DMS114 treated with DMSO at 0.1 percent for 48 hours (cell line): ENCODE measurements at regions not wholly inside any gene's neighbourhood (a gene's known extent, or its start where the extent isn't known, plus 50 kb on each side); places are given as distances from the start of the nearest gene placed in this dataset.

Experiments used
- DNase-seq: peaks from one replicate; lab custom pipeline; 2025; ENCODE audit not compliant: unreplicated experiment; lab: John Stamatoyannopoulos, UW

DNA sequence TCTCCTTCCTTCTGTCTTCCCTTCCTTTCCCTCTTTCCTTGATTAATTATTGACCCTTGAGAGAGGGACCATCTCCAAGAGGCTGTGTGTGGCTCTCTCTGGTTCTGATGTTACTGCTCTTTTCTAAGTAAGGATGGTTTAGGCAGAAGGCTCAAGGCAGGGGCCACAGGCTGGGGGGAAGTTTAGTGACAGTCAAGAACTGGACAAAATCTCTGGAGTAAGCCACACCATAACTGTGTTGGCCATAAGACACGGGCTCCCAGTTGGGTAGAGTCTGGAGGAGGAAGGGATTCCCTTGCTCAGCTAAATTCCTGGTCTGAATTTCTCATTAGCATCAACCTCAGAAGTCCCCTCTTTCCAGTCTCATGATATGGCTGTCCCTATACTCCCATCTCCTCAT is 74.7 kb downstream of the BUD13 start:
- no peak for DNase-seq

DNA sequence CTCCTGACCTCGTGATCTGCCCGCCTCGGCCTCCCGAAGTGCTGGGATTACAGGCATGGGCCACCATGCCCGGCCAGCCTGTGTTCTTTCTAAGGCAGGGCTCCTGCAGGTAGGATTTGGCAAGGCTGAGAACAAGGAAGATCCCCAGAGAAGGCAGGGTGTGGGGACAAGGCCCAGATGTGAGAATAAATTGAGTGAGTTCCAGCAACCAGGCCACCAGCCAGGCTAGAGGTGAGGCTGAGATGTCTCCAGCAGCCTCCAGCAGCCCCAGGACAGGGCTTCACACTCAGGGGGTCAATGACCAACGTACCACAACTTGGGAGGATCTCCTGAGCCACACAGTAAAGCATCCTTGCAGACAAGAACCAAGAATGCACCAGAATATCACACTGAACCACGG is 75.1 kb downstream of the BUD13 start:
- no peak for DNase-seq

DNA sequence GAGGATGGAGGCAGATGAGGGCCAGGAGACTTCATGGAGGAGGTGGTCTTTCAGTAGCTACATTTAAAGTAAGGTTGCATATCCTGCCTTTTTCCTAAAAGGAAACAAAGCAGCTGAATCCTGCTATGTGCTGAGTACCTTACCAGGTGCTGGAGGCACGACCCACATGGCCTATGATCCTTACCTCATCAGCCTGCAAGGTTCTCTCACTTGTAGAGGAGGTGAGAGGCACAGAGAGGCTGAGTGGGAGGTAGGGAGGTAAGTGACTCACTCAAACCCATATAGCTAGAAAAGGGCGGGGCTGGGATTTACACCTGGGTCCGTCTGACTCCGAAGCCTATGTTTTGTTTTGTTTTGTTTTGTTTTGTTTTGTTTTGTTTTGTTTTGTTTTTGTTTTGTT is 75.8 kb downstream of the BUD13 start:
- DNase-seq, result no peak

GRCh38 chr11:116696381-116696941 is 76.3 kb downstream of the BUD13 start:
- DNase-seq, result no peak

DNA sequence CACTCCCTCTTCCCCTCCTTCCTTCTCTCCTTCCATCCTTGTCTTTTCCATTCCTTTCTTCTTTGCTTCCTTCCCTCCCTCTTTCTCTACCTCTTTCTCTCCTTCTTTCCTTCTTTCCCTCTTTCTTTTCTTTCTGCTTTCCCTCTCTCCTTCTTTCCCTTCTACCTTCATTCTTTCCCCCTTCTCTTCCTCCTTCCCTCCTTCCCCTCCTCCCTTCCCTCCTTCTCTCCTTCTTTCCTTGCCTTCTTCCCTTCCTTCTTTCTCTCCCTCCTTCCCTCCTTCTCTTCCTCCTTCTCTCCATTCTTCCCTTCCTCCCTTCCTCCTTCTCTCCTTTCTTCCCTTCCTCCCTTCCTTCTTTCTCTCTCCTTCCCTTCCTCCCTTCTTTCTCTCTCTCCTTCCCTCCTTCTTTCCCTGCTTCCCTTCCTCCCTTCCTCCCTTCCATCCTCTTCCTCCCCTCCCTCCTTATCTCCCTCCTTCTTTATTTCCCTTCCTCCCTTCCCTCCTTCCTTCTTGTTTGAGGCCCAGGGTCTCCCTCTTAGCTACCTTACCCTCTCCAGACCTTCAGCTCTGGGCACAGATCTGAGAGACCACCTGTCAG is 77.0 kb downstream of the BUD13 start:
- DNase-seq, result no peak

- DNase-seq, result no peak
Measured at GRCh38 chr11:116694815-116695590, 77.8 kb downstream of the BUD13 start.

- no peak for DNase-seq
Measured at GRCh38 chr11:116694349-116694725, 78.5 kb downstream of the BUD13 start.

DNA sequence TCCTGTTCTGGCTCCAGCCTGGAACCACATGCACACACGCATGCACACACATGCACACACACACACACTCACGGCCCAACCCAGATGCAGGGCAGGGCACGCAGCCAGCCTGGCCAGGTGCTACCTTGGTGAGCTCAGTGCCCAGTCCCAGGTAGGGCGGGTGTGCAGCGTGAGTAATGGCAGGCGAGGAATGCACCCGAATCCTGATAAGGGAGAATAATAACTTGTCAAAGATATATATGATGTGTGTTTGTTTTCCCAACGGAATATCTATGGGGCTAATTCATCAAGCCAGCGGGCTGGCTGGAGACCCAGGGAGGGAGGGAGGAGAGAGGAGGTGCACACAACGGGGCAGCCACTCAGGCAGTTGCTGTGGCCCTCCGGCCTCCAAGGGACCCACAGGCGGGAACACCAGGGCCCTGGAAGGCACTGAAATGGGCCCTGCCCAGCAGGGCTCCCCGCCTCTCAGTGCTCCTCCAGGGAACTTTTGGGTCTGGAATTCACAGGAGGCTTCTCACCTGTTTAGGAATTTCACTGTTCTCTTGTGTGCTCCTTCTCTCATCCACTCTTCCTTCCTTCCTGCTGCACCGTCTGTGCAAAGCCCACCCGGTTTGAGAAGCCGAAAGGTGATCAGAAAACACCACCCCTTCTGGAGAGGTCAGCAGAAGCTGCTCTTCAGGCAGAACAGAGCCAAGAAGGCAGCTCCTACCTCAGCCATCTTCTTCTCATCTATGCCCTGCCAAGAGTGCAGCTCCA is 79.0 kb downstream of the BUD13 start:
- no peak for DNase-seq

DNA sequence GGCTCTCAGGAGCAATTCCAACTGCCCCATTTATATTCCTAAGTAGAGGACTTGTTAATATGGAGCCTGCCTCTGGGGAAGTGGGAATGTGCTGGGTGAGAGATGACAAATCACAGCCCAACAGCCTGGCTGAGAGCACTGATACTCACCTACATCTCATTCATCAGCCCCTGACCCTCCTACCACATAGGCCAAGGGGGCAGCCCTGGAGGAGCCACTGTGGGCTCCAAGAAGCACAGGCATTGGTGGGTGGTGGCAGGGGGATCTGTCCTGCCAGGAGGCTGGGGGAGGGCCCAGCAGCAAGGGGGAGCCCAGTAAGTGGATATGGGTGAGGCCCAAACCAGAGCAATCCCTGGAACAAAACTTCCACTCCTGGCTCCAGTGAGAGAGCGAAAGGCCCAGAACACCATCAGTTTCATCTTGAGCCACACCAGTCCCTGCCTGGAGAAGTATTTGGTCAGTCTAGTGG is 79.7 kb downstream of the BUD13 start:
- no peak for DNase-seq

DNA sequence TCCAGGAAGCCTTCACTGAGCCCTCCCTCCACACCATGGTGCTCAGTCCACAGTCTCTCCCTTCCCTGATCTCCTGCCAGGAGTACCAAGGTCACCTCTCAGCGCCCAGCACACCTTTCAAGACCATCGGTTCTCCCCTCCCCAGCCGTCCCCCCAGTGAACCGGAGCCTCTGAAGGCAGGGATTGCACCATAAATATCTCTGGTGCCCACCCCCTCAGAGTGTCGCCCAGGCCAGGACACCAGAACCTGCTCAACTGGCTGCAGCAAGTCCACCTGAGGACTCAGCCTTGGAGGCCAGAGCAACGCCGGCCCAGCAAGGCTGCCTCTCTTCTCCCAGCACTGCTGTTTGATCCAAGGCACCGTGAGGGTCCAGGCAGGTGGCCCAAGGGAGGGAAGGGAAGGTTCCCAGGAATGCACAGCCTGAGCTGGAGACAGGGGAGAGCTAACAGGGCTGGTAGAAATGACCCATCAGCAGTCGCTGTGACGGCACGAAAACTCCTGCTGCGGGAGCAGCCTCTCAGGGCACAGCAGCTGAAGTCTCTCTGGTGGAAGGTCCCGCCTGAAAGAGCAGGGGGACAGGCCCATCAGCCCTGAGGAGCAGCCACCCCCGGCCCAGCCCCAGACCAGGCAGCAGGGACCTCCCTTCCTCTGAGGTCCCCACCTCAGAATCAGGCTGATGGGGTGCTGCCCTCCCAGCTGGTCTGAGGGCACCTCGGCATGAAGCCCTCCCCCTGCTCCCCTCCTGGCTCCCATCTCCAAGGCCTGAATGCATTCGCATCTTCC is 80.3 kb downstream of the BUD13 start:
- no peak for DNase-seq

DNA sequence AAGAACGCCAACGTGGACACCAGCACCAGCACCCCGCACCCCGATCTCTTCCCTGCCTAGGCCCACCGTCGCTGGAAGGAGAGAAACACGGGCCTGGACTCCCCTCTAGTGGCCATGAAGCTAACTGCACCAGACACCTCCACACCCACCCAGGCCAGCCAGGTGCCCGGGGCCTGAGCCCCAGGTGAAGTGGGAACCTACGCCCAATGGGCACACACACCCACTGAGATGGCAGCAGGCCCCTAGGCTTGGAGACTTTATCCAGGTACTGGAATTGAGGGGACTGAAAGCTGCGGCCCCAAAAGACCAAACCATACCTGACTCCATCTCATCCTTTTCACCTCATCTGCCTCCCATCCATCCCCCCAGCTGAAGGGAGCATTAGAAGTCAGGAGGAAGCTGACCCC is 81.0 kb downstream of the BUD13 start:
- DNase-seq, result no peak

DNA sequence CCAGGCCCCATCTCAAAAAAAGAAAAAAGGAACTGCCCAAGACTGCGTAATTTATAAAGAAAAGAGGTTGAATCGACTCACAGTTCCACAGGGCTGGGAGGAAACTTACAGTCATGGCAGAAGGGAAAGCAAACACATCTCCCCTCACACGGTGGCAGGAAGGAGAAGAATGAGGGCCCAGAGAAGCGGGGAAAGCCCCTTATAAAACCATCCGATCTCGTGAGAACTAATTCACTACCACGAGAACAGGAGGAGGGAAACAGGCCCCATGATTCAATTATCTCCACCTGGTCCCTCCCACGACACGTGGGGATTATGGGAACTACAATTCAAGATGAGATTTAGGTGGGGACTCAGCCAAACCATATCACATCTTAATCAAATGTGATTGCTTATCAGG is 82.2 kb downstream of the BUD13 start:
- no peak for DNase-seq

DNA sequence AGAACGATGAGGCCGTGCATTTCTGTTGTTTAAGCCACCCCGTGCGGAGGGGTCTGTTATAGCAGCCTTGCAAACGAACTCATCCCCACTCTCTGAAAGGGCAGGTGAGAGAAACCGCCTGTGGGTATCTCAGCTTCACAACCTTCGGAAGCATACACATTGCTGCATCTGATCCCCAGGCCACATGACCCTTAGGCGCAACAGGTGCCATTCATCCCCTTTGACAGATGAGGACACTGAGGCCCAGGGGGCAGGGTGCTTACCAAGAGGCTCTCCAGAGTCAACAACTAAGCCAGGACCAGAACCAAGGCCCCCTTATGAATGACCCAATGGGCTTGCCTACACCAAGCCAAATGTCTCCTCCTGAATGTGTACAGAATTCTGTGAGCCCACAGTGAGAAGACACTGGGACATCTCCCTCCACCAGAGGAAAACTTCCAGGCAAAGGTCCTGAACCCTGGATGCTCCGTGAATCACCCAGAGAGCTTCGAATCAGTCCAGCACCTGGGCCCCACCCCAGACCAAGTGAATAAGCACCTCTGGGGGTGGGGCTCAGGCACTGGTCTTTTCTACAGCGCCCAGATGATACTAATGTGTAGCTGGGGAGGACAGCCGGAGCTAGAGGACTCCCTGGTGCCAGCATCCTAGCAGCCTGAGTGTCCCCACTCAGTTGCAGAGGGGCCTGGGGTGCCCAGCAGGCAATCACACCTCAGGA is 83.2 kb downstream of the BUD13 start:
- no peak for DNase-seq

GRCh38 chr11:116688202-116688540 is 84.6 kb downstream of the BUD13 start:
- DNase-seq, result no peak

DNA sequence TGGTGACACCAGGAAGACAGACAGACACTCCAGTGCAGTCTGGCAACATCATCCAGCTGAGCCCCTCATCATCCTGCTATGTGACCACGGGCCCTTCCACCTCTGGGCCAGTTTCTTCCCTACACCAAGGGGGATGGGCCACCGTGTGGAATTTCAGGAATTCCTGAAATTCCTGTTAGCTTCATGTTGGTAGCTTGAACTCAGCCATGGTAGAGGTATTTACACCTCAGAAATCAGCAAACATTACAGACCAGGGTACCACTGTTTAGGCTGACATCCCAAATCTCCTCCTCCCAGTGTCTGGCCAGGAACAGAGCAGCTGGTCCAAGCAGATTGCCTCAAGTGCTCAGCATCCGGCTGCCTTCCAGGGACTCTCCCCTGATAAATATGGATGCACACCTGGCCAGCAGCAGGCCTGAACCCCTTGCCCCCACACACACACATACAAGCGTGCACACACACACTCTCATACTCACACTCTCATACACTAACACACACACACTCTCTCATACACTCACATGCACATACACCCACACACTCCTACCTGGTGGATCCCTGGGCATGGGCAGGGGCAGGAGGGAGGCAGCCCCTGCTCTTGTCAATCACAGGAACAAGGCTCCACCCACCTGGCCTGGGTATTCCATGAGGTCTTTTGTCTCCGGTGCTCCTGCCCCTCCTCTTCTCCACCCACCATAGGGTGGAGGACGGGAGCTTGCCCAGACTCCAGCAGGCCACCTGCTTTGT is 85.2 kb downstream of the BUD13 start:
- no peak for DNase-seq

GRCh38 chr11:116686866-116687265 is 85.9 kb downstream of the BUD13 start:
- no peak for DNase-seq

DNA sequence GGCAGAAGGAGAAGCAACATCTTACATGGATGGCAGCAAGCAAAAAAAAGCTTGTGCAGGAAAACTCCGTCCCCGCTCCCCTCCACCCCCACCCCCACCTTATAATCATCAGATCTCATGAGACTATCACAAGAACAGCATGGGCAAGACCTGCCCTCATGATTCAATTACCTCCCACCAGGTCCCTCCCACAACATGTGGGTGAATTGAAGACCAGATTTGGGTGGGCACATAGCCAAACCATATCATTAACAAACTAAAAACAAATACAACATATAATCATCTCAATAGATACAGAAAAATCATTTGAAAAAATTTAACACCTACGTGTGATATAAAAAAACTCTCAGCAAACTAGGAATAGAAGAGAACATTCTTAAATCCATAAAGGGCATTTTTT is 88.8 kb downstream of the BUD13 start:
- no peak for DNase-seq

DNA sequence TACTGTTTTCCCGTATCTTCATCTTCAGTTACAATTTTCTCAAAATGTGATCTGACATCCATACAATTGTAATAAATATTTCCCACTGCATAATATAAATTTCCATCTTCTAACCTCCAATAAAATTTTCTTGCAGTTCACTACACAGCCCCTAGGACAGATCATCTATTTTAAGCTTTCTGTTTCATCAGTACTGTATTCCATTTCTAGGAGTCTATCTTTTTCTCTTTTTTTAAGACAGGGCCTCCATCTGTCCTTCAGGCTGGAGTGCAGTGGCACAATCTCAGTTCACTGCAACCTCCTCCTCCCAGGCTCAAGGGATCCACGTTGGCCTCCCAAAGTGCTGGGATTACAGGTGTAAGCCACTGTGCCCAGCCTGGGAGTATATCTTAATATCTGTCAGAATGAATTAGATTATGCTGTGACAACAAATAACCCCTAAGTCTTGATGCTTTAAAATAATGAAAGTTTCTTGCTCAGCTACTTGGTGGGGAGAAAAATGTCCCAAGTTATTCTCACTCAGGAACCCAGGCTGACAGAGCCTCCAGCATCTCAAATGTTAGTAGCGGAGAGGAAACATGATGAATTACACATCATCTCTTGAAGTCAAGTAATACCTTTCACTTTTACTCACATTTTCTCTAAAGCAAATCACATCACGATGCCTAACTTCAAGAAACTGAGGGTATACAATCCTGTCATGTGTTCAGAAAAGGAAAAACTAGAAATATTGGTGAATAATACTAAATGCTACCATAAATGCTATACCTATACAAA is 92.2 kb downstream of the BUD13 start:
- DNase-seq, result no peak

GRCh38 chr11:116678887-116679286 is 93.9 kb downstream of the BUD13 start:
- no peak for DNase-seq
